Suprapubic skin (tissue), 4 donors: ENCODE measurements at regions not wholly inside any gene's neighbourhood (a gene's known extent, or its start where the extent isn't known, plus 50 kb on each side); places are given as distances from the start of the nearest gene placed in this dataset.

ENCODE experiments used
- CTCF ChIP-seq, 2 donors: fragments of 200-600 bp in 1 of 2; fragments of 450-650 bp in 1 of 2; sonication (generic) in 1 of 2; IDR thresholded peaks; one replicate each; pipeline ENCODE4 v1.5.1; 2016 to 2019; ENCODE audit warnings: antibody characterized with exemption in 2 of 2, mild to moderate bottlenecking in 1 of 2, moderate library complexity in 1 of 2
- POLR2A ChIP-seq, 2 donors: fragments of 450-650 bp; IDR thresholded peaks; one replicate each; pipeline ENCODE4 v1.6.1; 2017; ENCODE audit warnings: antibody characterized with exemption in 2 of 2, mild to moderate bottlenecking in 2 of 2, moderate library complexity in 2 of 2
- POLR2AphosphoS5 ChIP-seq, 3 donors: sonication (generic); formaldehyde crosslinking; IDR thresholded peaks; one replicate each; pipeline ENCODE4 v1.6.1; 2017; ENCODE audit warnings: antibody characterized with exemption in 3 of 3

- no peak for TF ChIP-seq CTCF (IDR thresholded peaks at IDR 0.05)
- no peak for TF ChIP-seq POLR2A (IDR thresholded peaks at IDR 0.05)
- no peak for TF ChIP-seq POLR2AphosphoS5 (IDR thresholded peaks at IDR 0.05)
Observed at GRCh38 chrY:14468151-14468683, 56.1 kb upstream of the NLGN4Y start.
